HG03432 (cell line): ENCODE measurements at regions not wholly inside any gene's neighbourhood (a gene's known extent, or its start where the extent isn't known, plus 50 kb on each side); places are given as distances from the start of the nearest gene placed in this dataset.

Experiments
- ATAC-seq: cut with Tn5 transposase; IDR thresholded peaks from one replicate; pipeline ENCODE4 v1.9.1; 2021; ENCODE audit warnings: mild to moderate bottlenecking, moderate library complexity; ENCODE audit not compliant: unreplicated experiment

- ATAC-seq: no peak
These were observed 130.7 kb upstream of the BACE2 start for GRCh38 chr21:41037212-41037611.

GRCh38 chr21:41037936-41038335, 130.0 kb upstream of the BACE2 start:
- no peak for ATAC-seq

GRCh38 chr21:41043014-41043413, 124.9 kb upstream of the BACE2 start:
- ATAC-seq: no peak

GRCh38 chr21:41045534-41046268, 122.3 kb upstream of the BACE2 start:
- ATAC-seq: no peak

- ATAC-seq: no peak
These were observed 119.8 kb upstream of the BACE2 start for GRCh38 chr21:41048145-41048544.

GRCh38 chr21:41048623-41049022, 119.3 kb upstream of the BACE2 start:
- no peak for ATAC-seq

GRCh38 chr21:41052820-41053555, 115.0 kb upstream of the BACE2 start:
- ATAC-seq: no peak

- no peak for ATAC-seq
These were observed 113.9 kb upstream of the BACE2 start for GRCh38 chr21:41054018-41054578.

GRCh38 chr21:41055266-41055665, 112.7 kb upstream of the BACE2 start:
- ATAC-seq: no peak

- ATAC-seq: no peak
These were observed 108.1 kb upstream of the BACE2 start for GRCh38 chr21:41059871-41060270.

GRCh38 chr21:41061701-41062100, 106.3 kb upstream of the BACE2 start:
- no peak for ATAC-seq

GRCh38 chr21:41064334-41064791, 103.6 kb upstream of the BACE2 start:
- ATAC-seq: no peak

- ATAC-seq: no peak
These were observed 103.0 kb upstream of the BACE2 start for GRCh38 chr21:41064951-41065350.

GRCh38 chr21:41065539-41065938, 102.4 kb upstream of the BACE2 start:
- no peak for ATAC-seq

GRCh38 chr21:41066086-41066938, 101.6 kb upstream of the BACE2 start:
- no peak for ATAC-seq

- ATAC-seq: no peak
These were observed 100.3 kb upstream of the BACE2 start for GRCh38 chr21:41067709-41068108.

- ATAC-seq: no peak
These were observed 99.5 kb upstream of the BACE2 start for GRCh38 chr21:41068496-41068895.

GRCh38 chr21:41068967-41069642, 98.9 kb upstream of the BACE2 start:
- peak; percentile 76 for ATAC-seq

GRCh38 chr21:41070284-41070683, 97.7 kb upstream of the BACE2 start:
- no peak for ATAC-seq
